HAP-1 (cell line): ENCODE measurements at regions not wholly inside any gene's neighbourhood (a gene's known extent, or its start where the extent isn't known, plus 50 kb on each side); places are given as distances from the start of the nearest gene placed in this dataset.
A peak's percentile ranks its signal among the peaks of the same experiment; 100 is the strongest.
"Not testable (repeated sequence)": the region's sequence is repeated elsewhere in the genome, so short reads cannot be mapped to it uniquely, and the experiment has no call there.

Experiments
- DNase-seq, 2 experiments: peaks; one replicate each; pipeline ENCODE4 v3.0.0-alpha.2; 2016 to 2020; ENCODE audit warnings: low spot score in 2 of 2
- H3K27me3 ChIP-seq: fragments of 250-450 bp; sonication (Bioruptor Pico); 2 replicates; pipeline ENCODE4 v1.5.1; 2020; ENCODE audit warnings: low read depth, mild to moderate bottlenecking, moderate library complexity
- H3K36me3 ChIP-seq: fragments of 250-450 bp; sonication (Bioruptor Pico); replicated peaks from 2 replicates; pipeline ENCODE4 v1.5.1; 2020; ENCODE audit warnings: mild to moderate bottlenecking
- H3K4me1 ChIP-seq: fragments of 250-450 bp; sonication (Bioruptor Pico); 2 replicates; pipeline ENCODE4 v1.5.1; 2020; ENCODE audit warnings: mild to moderate bottlenecking
- H3K4me3 ChIP-seq: fragments of 250-450 bp; sonication (Bioruptor Pico); 2 replicates; pipeline ENCODE4 v1.5.1; 2020; ENCODE audit warnings: mild to moderate bottlenecking, moderate library complexity
- H3K9me3 ChIP-seq: fragments of 250-450 bp; sonication (Bioruptor Pico); 2 replicates; pipeline ENCODE4 v1.5.1; 2020; ENCODE audit warnings: mild to moderate bottlenecking, moderate library complexity
- in situ Hi-C: fragments of 300-500 bp; cut with MboI; formaldehyde crosslinking; loops from 3 replicates; pipeline ENCODE4 v1.14.3; 2020; ENCODE audit warnings: low sequenced_read_pairs, inconsistent platforms, mixed read lengths

DNA sequence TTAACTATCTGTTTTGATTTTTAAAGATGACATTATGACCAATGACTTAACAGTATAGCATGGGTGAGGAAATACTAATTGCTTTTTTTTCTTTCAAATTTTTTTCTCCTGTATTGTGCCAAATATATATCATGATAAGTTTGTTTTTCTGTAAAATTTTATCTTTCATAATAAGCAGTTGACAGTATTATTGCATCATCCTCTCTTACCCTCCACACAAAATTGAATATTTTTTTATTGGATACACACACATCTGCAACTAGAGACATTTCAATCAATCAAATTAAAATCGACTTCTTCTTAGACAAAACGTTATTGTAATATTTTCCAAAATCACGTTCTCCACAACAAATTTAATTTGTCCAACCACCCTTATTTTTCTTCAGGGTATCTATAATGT is 330.4 kb upstream of the BRINP3 start:
- no peak for DNase-seq
- no peaks in the 10 kb centered on the region for H3K27me3 ChIP-seq
- H3K4me1 ChIP-seq, result no peaks in the 10 kb centered on the region
- no peaks in the 10 kb centered on the region for H3K36me3 ChIP-seq
- H3K4me3 ChIP-seq, result no peak overlapping the region
- no peaks in the 10 kb centered on the region for H3K9me3 ChIP-seq
- in situ Hi-C loops, result no loop called here

DNA sequence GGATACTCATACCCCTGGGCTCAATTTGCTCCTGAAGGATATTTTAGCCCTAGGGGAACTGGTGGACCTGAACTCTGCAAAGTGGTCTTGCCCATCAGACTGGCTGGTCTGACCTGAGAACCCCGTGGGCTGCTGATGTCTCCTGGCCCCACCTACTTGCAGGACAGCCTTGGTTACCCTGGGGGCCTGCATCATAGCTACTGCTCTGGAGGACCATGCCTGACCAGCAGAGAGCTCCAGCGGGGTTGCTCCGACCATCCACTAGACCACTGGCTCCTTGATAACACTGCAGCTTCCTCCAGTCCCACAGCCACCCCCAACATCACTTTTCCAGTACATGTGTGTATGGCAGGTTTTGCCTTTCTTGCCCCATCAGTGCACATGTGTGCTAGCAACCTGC is 331.6 kb upstream of the BRINP3 start:
- no peak for DNase-seq
- H3K27me3 ChIP-seq, result no peaks in the 10 kb centered on the region
- no peaks in the 10 kb centered on the region for H3K4me1 ChIP-seq
- no peaks in the 10 kb centered on the region for H3K36me3 ChIP-seq
- no peak overlapping the region for H3K4me3 ChIP-seq
- H3K9me3 ChIP-seq, result no peaks in the 10 kb centered on the region
- in situ Hi-C loops, result no loop called here

DNA sequence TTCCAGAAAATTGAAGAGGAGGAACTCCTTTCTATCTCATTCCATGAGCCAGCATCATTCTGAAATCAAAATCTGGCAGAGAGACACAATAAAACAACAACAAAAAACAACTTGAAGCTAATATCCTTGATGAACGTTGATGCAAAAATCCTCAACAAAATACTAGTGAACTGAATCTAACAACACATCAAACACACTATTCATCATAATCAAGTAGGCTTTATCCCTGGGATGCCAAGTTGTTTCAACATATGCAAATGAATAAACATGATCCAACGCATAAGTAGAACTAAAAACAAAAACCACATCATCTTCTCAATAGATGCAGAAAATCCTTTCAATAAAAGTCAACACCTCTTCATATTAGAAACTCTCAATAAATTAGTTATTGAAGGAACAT is 335.3 kb upstream of the BRINP3 start:
- DNase-seq, result no peak
- no peaks in the 10 kb centered on the region for H3K36me3 ChIP-seq
- H3K4me1 ChIP-seq, result no peaks in the 10 kb centered on the region
- no peak overlapping the region for H3K4me3 ChIP-seq
- in situ Hi-C loops, result no loop called here
- no peaks in the 10 kb centered on the region for H3K9me3 ChIP-seq
- H3K27me3 ChIP-seq, result no peaks in the 10 kb centered on the region

DNA sequence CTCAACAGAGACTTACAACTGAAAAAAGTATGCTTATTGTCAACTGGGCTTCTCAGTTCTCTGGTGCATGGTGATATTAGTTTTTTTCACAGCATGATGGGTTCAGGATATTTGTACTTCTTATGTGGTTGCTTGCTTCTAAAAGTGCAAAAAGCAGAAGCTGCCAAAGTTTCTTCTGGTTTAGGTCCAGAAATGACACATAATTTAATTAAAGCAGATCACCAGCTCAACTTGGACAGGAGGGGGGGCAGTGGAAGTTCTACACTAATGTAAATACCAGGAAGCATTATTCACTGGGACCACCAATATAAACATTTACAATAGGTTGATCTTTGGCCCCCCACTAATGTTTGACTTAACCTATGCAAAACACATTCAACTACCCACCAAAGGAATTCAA is 354.8 kb upstream of the BRINP3 start:
- Histone ChIP-seq H3K36me3 (no peaks in the 10 kb centered on the region), H3K4me3 (no peak overlapping the region), H3K27me3 (no peaks in the 10 kb centered on the region), H3K4me1 (no peaks in the 10 kb centered on the region), H3K9me3 (no peaks in the 10 kb centered on the region)
- in situ Hi-C loops, result no loop called here
- no peak for DNase-seq

DNA sequence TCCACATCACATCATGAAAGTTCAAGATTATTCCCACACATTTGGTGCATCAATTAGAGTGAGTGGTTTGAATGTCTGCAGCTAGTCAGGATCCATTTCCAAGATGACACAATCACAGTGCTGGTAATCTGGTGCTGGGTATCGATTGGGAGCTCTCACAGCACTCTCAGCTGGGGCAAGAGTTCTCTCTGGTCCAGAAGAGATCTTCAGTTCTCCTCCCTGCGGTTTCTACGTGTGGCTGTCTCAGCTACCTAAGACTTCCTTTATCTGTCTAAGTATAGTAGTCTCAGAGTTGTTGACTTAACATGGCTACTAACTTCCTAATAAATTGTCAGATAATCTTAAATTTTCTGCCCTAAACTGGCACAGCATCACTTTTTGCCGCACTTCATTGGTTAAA is 358.0 kb upstream of the BRINP3 start:
- in situ Hi-C loops, result no loop called here
- no peaks in the 10 kb centered on the region for H3K27me3 ChIP-seq
- no peaks in the 10 kb centered on the region for H3K36me3 ChIP-seq
- H3K9me3 ChIP-seq, result no peaks in the 10 kb centered on the region
- no peak overlapping the region for H3K4me3 ChIP-seq
- no peak for DNase-seq
- no peaks in the 10 kb centered on the region for H3K4me1 ChIP-seq

DNA sequence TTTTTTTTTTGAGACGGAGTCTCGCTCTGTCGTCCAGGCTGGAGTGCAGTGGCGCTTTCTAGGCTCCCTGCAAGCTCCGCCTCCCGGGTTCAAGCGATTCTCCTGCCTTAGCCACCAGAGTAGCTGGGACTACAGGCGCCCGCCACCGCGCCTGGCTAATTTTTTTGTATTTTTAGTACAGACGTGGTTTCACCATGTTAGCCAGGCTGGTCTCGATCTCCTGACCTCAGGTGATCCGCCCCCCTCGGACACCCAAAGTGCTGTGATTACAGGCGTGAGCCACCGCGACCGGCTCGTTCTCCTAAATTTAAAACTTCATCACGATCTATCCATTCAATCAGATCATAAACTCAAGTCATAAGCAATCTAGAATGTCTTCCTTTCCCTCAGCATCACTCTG is 359.5 kb upstream of the BRINP3 start:
- H3K27me3 ChIP-seq, H3K36me3 ChIP-seq, H3K4me1 ChIP-seq, in situ Hi-C loops, DNase-seq, H3K9me3 ChIP-seq, H3K4me3 ChIP-seq: not testable (repeated sequence)

DNA sequence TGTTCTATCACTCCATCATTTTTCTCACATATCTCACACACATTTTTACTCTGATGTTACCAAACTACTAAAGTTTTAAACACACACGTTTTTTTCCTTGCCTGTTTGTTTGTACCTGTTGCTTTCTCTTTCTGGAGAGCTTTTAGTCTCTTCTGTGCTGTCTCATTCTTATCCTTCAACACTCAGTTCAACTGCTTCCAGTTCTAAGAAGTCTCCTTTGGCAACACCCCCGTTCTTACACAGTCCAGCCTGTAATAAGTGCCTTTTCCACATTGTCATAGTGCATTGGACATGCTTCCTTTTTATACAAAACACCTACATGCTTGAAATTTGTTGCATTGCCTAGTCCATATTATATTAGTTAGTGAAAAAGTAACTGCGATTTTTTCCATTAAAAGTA is 360.2 kb upstream of the BRINP3 start:
- in situ Hi-C loops, result no loop called here
- no peak for DNase-seq
- no peaks in the 10 kb centered on the region for H3K4me1 ChIP-seq
- H3K9me3 ChIP-seq, result no peaks in the 10 kb centered on the region
- no peaks in the 10 kb centered on the region for H3K27me3 ChIP-seq
- H3K4me3 ChIP-seq, result no peak overlapping the region
- H3K36me3 ChIP-seq, result no peaks in the 10 kb centered on the region

DNA sequence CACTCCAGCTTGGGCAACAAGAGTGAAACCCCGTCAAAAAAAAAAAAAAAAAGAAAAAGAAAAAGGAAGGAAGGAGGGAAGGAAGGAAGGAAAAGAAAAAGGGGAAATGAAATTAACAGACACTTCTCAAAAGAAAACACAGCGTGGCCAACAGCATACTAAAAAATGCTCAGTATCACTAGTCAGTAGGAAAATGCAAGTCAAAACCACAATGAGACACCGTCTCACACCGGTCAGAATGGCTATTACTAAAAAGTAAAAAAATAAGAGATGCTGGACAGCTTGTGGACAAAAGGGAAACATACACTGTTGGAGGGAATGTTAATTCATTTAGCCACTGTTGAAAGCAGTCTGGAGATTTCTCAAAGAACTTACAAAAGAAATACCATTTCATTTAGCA is 369.5 kb upstream of the BRINP3 start:
- no peak overlapping the region for H3K4me3 ChIP-seq
- no peaks in the 10 kb centered on the region for H3K9me3 ChIP-seq
- H3K4me1 ChIP-seq, result no peaks in the 10 kb centered on the region
- in situ Hi-C loops, result no loop called here
- H3K27me3 ChIP-seq, result no peaks in the 10 kb centered on the region
- no peaks in the 10 kb centered on the region for H3K36me3 ChIP-seq
- DNase-seq, result no peak

DNA sequence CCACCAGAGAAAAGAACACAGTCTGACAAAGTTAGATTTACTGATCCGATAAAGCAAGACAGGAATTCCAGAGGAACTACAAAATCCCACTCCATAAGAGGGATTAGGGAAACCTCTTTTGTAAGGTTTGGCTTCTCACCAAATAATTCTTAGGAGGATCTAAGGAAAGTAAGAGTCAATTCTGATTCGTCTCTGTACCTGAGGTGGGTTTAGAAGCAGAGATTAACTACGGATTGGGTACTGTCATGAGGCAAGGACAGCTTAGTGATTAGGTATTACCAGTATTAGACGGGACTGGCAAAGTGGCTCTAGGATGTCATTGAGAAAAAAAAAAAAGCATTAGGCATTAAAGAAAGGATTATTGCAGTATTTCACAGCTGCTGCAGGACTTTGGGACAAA is 371.7 kb upstream of the BRINP3 start:
- no peak overlapping the region for H3K4me3 ChIP-seq
- H3K9me3 ChIP-seq, result no peaks in the 10 kb centered on the region
- DNase-seq, result peak in 1 of 2 experiments; percentile 62
- no peaks in the 10 kb centered on the region for H3K4me1 ChIP-seq
- in situ Hi-C loops, result no loop called here
- no peaks in the 10 kb centered on the region for H3K36me3 ChIP-seq
- no peaks in the 10 kb centered on the region for H3K27me3 ChIP-seq

DNA sequence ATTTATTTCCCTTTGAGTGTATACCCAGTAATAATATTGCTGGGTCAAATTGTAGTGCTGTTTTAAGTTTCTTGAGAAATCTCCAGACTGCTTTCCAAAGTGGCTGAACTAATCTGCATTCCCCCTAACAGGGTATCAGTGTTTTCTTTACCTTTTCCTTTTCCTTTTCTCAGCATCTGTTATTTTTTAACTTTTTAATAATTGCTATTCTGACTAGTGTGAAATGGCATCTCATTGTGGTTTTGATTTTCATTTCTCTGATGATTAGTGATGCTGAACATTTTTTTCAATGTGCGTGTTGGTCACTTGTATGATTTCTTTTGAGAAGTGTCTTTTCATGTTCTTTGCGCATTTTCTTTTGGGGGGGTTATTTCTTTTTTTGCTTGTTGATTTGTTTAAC is 374.9 kb upstream of the BRINP3 start:
- DNase-seq, result no peak
- no peaks in the 10 kb centered on the region for H3K9me3 ChIP-seq

DNA sequence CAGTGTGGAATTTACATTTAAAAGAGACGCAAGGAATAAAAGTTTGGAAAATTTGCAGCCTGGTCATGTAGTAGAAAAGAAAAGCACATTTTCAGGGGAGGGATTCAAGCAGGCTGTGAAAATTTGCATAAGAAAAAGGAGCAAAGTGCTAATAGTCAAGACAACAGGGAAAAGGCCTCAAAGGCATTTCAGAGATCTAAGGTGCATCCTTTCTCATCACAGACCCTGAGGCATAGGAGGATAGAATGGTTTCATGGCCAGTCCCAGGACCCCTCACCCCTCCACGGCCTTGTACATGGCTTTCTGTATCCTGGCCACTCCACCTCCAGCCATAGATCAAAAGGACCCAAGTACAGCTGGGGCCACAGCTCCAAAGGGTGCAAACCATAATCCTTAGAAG is 380.5 kb upstream of the BRINP3 start:
- H3K36me3 ChIP-seq, result no peaks in the 10 kb centered on the region
- peak in 1 of 2 experiments; percentile 6 for DNase-seq
- H3K9me3 ChIP-seq, result no peaks in the 10 kb centered on the region
- H3K4me1 ChIP-seq, result no peaks in the 10 kb centered on the region
- in situ Hi-C loops, result no loop called here
- H3K4me3 ChIP-seq, result no peak overlapping the region
- no peaks in the 10 kb centered on the region for H3K27me3 ChIP-seq

More for the DNA sequence above, 374.9 kb upstream of the BRINP3 start:
- no peaks in the 10 kb centered on the region for H3K4me1 ChIP-seq
- no peak overlapping the region for H3K4me3 ChIP-seq
- H3K27me3 ChIP-seq, result no peaks in the 10 kb centered on the region
- in situ Hi-C loops, result no loop called here
- H3K36me3 ChIP-seq, result no peaks in the 10 kb centered on the region

DNA sequence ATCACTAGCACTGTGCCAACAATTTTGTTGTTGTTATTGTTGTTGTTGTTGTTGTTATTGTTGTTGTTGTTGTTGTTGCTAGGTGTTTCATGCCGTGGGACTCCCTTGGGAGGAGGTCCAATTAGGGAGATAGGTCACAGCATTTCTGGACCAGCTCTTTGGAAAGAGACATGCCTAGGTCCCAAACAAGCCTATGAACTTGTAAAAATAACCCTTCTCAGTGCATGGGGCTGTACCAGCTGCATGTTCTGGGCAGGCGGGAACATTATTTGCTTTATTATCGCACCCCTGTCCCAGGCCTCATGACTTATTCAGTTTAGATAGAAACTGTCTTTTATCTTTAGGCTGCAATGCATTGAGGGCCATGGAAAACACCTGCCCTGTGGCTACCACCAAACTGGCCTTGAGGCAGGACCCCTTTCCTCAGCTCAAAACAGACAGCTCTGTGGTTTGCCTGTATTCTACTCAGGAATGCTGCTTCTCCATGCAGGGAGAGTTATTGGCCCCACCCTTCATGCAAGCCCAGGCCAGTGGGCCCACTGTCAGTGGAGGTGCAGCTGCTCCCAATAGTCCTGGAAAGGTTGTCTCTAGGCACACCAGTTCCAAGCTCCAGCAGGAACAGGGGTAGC is 386.5 kb upstream of the BRINP3 start:
- DNase-seq, result no peak
- no peak overlapping the region for H3K4me3 ChIP-seq
- H3K4me1 ChIP-seq, result no peaks in the 10 kb centered on the region
- H3K27me3 ChIP-seq, result no peaks in the 10 kb centered on the region
- H3K36me3 ChIP-seq, result no peaks in the 10 kb centered on the region
- H3K9me3 ChIP-seq, result no peaks in the 10 kb centered on the region
- in situ Hi-C loops, result no loop called here

DNA sequence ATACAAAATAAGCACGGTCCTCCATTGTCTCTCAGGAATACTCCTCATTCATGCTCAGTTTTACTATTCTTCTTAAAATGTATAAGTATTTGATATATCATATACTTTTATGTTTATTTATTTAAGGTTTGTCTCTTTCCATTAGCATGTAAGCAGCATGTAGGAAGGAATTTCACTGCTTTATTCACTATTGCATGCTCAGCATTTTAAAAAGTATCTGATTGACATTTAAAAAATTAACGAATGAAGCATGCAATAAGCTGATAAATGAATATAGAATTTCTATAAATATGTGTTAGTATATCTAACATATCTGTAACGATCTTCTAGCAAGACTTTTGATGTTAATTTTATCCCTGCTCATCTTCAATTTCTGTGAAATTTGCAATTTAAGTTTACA is 402.7 kb upstream of the BRINP3 start:
- Histone ChIP-seq H3K27me3 (no peaks in the 10 kb centered on the region), H3K36me3 (no peaks in the 10 kb centered on the region), H3K4me1 (no peaks in the 10 kb centered on the region), H3K4me3 (no peak overlapping the region), H3K9me3 (no peaks in the 10 kb centered on the region)
- DNase-seq, result no peak
- in situ Hi-C loops, result no loop called here

DNA sequence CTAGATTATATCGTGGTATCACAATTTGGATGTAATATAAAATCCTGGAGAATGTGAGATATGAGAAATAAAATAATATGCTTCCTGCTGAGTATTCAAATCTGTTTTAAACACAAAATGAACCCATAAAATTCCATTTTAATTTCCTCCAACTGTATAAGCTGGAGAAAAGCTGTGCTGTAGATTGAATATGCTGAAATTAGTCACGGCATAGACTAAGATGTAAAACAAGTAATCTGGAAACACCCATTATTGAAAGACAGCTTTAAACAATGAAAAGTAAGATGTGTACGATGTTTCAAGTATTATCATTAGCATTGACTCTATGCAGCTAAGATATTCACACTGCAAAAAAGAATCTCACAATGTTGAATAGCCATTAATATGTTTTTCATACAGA is 403.4 kb upstream of the BRINP3 start:
- no peak overlapping the region for H3K4me3 ChIP-seq
- in situ Hi-C loops, result no loop called here

DNA sequence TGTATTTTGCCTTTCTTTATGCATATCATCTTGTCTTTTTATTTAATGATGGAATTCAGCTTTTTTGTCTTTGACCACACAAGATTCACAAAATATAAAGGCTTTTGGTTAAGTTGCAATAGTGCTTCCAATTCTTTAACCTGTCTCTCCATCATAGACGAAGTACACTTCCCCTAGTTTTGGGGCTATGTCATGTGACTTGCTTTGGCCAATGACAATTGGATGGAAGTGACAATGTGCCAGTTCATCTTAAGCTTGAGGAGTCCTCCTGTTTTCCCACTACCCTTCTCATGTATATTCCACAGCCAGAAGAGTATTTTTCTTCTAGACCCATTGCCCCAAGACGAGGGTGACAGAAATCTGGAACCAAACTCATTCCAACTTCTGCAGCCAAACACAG is 419.6 kb upstream of the BRINP3 start:
- no peaks in the 10 kb centered on the region for H3K4me1 ChIP-seq
- H3K9me3 ChIP-seq, result no peaks in the 10 kb centered on the region
- no peak for DNase-seq
- in situ Hi-C loops, result no loop called here
- no peaks in the 10 kb centered on the region for H3K27me3 ChIP-seq
- no peaks in the 10 kb centered on the region for H3K36me3 ChIP-seq
- H3K4me3 ChIP-seq, result no peak overlapping the region

More for the DNA sequence above, 403.4 kb upstream of the BRINP3 start:
- H3K9me3 ChIP-seq, result no peaks in the 10 kb centered on the region
- DNase-seq, result no peak
- no peaks in the 10 kb centered on the region for H3K36me3 ChIP-seq
- no peaks in the 10 kb centered on the region for H3K27me3 ChIP-seq
- H3K4me1 ChIP-seq, result no peaks in the 10 kb centered on the region; the same call in 1 of the 2 replicates
